HG03108 (cell line): ENCODE measurements at regions not wholly inside any gene's neighbourhood (a gene's known extent, or its start where the extent isn't known, plus 50 kb on each side); places are given as distances from the start of the nearest gene placed in this dataset.
"Not testable (repeated sequence)": the region's sequence is repeated elsewhere in the genome, so short reads cannot be mapped to it uniquely, and the experiment has no call there.

Experiments used
- ATAC-seq: cut with Tn5 transposase; IDR thresholded peaks from one replicate; pipeline ENCODE4 v1.9.1; 2021; ENCODE audit warnings: moderate library complexity; ENCODE audit not compliant: unreplicated experiment

DNA sequence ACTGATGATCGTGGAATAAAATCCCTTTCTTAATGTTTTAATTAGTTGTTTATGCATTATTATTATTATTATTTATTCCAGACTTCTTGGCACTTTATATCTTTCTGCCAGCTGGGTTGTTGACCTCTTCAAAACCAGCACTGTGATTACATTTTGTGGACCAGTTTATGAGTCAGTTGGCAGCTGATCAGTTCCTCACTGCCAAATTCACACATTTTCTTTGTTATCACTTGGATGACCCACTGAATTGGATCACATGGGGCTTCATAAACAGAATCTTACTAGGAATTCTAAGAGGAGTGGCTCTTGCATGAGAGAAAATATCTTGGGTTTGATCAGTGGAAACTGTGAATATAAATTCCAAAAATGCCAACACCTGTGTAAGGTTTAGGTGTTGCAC, 321.8 kb upstream of the SPRED2 start:
- no peak for ATAC-seq

GRCh38 chr2:65751408-65751807, 319.0 kb upstream of the SPRED2 start:
- no peak for ATAC-seq

GRCh38 chr2:65749545-65749944, 317.1 kb upstream of the SPRED2 start:
- no peak for ATAC-seq

DNA sequence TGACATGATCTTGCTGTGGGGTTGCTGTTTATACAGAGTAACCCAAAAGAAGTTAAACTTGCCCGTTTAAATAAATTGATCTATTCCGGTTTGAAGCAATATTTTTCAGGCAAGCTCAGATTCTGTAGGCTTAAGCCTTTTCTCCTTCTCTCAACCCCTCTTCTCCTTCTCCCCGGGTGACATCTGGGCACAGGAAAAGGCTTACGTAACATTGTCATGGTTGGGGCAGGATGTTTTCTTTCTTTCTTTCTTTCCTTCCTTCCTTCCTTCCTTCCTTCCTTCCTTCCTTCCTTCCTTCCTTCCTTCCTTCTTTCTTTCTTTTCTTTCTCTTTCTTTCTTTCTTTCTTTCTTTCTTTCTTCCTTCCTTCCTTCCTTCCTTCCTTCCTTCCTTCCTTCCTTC, 315.5 kb upstream of the SPRED2 start:
- ATAC-seq = not testable (repeated sequence)

DNA sequence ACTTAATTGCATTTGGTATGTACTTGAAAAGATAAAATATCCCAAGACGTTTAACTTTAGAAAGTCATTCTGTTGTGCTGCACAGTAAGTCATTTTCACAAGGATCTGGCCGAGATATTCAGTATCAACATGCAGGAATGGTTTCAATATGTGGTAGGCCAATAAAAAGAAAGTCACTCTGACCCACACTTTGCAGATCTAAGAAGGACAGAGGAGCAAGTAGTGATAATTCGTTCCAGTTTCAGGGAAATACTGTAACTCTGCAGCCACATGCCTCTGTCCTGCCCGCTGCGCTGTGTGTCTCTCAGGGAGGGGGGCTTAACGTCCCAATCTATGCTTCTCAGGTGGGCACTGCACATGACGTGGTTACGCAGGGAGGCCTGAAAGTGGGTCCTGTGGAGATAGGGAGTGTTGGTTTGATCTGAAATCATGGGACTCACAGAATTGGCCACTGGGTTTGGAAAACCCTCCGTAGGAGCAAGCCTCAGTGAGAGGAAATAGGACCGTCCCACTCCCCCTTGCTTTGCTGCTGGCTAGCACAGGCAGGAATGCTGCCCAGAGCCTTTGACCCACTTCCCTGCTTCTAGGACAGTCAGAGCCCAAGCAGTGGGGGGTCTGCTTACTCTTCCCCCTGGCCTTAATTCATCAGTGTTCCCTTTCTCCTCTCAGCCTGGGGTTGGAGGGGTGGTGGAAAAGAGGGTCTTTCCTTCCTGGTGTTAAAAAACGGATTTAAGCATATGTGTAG, 314.7 kb upstream of the SPRED2 start:
- ATAC-seq = no peak

DNA sequence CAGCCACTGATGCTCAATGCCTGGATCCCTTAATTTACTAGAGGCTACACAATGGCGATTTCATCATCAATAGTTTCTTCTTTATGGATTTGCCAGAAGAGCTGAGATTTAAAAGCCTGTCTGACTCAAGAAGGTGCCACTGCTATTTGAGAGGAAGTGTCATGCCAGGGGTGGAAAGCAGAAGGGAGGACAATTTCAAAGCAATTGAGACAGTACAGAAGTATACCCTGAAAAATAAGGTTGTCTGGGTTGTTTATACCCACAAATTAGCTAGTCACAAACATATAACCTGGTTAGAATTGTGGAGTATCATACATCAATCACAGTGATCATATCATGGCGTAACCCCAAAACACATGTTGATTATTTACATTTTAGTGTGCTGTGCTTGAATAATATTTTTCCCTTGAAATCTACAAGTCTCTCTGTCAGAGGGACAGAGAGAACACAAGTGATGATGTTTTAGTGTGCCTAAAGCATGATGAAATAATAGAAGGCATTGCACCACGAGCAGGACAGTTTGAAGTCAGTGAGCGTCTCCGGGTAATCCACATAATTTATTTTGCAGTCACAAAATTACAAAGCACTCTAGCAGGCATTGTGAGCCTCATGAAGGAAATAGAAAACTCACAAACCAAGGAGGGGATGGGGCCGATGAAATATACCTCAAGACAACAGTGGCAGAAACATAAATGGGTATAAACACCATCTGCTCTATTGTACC, 312.2 kb upstream of the SPRED2 start:
- ATAC-seq = no peak

DNA sequence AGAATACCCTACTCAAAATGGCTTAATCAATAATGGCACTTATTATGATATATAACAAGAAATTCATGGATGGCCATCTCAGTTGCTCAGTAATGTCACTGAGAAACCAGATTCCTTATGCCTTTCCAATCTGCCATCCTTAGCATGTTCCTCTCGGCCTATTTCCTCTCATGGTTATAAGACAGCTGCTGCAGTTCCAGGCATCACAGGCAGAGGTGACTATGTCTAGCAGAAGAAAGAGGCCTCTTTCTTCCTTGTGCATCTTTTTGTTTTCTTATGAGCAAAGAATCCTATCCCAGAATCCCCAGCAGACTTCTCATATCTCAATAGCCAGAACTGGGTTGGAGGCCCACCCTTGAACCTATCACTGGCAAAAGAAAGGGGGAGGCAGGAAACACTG, 310.6 kb upstream of the SPRED2 start:
- no peak for ATAC-seq

DNA sequence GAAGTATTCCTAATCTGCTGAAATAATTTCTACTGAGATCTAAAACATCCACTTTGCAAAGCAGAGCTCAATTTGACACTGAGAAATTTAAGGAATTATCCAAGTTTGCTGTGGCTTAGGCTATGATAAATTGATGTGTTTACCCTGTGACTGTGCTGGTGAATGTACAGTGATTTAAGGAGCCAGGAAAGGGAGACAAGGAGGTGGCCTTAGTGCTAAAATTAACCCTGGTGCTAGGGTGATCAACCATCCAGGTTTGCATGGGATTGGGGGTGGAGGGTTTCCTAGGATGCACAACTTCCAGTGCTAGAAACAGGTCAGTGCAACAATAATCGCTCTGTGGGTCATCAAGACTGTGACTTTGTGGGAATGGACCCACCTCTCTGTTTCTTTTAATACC, 307.5 kb upstream of the SPRED2 start:
- ATAC-seq = no peak

DNA sequence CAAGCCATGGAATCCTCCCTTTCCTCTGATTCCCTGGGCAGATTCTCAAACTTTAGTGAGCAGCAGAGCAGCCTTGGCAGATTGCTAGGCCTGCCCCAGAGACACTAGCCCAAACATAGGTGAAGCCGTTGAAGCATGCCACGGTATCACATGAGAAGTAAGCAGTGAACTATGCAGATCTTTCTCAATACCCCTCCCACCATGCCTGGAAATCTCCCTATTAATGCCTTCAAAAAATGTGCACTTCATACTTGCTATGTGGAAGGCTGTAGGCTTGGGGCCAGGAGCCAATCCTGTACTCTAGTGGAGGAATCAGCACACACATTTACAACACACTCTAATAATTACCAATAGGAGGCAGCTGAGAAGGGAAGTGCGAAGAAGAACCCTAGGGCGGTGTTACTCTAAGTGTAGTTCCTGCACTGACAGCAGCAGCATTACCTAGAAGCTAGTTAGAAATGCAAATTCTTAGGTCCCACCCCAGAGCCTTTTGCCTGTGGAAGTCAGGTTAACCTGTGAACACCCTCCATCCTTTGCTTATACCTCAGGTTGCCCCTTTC, 305.1 kb upstream of the SPRED2 start:
- ATAC-seq = no peak

DNA sequence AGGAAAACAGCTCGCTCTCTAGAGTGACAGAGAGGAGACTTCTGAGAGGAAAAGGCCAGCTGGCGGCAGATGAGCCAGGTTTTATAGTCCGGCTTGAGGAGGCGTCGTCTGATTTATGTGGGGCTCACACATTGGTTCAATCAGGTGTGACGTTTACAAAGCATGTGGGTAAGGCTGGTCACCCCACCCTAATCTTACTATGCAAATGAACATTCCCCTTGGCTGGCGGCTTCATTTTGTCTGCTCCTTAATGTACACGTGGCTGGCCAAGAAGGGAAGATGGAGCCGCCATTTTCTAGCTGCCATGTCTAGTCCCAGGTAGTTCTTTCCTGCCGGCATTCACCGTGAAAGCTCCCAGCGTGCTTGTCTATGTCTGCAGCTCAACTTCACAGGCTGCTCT, 299.1 kb upstream of the SPRED2 start:
- ATAC-seq = no peak

DNA sequence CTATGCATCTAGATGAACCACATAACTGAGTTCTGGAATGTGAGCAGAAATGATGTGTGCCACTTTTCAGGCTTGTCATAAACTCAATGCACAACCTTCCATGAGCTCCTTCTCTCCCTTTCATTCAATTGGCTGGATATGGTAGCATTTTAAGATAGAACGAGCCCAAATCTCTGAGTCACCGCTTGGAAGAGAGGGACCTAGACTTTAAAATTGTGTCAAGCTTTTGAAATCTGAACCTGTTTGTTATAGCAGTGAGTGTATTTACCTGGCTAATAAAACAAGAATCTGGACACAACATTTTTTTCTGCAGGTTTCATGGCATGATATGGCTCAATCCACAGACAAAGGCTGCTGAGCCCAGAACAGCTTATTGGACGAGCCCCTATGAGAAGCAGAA, 297.8 kb upstream of the SPRED2 start:
- no peak for ATAC-seq

DNA sequence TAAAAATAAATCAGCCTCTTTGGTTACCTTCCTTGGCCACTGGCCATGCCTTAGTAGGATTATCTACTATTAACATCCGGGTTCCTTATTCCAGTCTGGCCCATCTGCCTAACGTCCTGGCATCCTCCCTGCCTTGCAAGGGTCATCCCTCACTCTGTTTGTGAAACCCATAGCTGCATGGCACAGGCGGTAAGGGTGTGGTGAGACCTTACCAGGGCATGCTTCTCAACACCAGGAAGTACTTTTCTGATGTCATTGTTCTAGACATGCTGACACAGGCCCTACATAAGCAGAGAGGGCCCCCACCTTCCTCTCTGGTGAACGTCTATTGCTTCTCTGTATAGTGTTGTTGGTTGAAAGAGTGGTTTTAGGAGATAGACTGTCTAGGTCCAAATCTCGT, 296.8 kb upstream of the SPRED2 start:
- no peak for ATAC-seq

GRCh38 chr2:65728477-65729180, 296.2 kb upstream of the SPRED2 start:
- no peak for ATAC-seq

DNA sequence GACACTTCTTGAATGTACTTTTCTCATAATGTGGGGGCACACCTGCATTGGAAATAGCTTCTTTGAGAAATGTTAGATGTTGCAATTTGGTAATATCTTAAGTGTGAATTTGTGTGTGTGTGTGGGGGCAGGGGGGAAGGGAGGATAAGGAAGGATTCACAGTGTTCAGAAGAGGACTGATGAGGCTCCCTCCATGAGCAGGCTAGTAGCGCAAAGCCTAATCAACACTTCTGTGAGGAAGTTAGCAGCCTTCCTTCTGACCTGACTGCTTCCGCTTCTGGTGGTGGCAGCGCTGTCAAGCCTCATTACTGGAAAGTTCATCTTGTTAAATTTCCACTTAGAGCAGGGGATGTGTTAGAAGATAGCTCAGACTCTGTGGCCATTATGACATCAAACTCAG, 295.4 kb upstream of the SPRED2 start:
- ATAC-seq = no peak

- no peak for ATAC-seq
Measured at GRCh38 chr2:65727381-65727780, 295.0 kb upstream of the SPRED2 start.

- ATAC-seq = no peak
Measured at GRCh38 chr2:65724752-65725151, 292.4 kb upstream of the SPRED2 start.

GRCh38 chr2:65724336-65724735, 291.9 kb upstream of the SPRED2 start:
- no peak for ATAC-seq

DNA sequence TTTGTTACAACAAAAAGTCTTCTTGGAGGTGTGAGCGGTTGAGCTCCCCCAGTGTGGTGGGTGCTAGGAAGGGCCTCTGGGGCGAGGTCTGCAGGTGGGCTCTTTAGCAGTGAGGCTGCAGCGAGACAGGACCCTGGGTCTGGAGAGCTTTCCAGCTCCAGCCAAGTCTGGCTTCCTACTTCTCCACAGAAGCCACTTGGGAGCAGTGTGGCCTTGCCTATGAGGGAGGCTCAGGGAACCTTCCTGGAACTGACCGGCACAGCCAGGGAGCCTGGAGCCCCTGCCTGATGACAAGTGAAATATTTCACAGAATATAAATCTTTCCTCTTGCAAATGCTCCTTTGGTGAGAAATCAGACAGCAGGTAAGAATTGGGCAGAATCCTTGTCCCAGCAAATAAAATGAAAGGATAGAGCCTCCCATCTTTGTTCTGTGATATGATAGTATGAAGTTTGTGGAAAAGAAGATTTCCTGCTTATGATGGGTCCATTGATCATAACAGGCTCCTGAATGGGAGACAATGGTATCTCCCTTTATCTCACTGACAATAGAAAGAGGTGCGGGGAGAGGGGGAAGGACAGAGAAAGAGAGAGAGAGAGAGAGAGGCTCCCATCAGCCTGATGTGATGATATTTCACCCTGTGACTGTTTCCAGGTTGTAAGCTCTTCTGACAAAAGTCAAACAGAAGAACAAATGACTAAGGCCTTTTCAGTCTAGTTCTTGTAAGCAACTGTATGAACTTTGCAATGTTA, 289.8 kb upstream of the SPRED2 start:
- ATAC-seq = no peak

- no peak for ATAC-seq
Measured at GRCh38 chr2:65716698-65717097, 284.3 kb upstream of the SPRED2 start.

- no peak for ATAC-seq
Measured at GRCh38 chr2:65715323-65715722, 282.9 kb upstream of the SPRED2 start.

DNA sequence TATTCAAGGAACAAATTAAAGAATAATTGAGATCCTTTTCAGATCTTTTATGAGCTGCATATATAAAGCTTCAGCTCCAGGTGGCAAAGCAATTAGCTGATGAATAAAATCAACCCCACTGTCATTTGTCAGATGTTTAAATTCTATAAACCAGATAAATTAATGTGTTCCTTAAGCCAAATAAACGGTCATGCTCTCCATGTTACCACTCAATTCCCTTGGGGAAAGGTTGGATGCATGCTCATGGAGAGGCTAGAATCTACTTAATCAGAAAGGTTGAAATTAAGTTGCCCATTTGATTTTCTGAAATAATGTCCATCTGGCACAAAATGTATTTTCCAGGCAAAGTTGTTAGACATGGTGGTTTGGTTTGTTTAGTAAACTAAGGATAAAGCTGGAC, 282.5 kb upstream of the SPRED2 start:
- ATAC-seq = no peak
